ENCODE measurements at regions not wholly inside any gene's neighbourhood (a gene's known extent, or its start where the extent isn't known, plus 50 kb on each side); places are given as distances from the start of the nearest gene placed in this dataset.

GRCh38 chr1:191668525-191668924 is 489.7 kb upstream of the RGS18 start:
- Histone ChIP-seq H3K27ac (ENCODE audit: low read length) (no peak overlapping the region), H3K9ac (ENCODE audit: low read length in 2 of 2) (no peak overlapping the region), H3K36me3 (ENCODE audit: control insufficient read depth in 2 of 2, insufficient read depth in 2 of 2, low read length in 2 of 2) (no peaks in the 10 kb centered on the region), H3K27me3 (ENCODE audit: control insufficient read depth in 1 of 2, insufficient read depth in 2 of 2, low read length in 2 of 2) (no peaks in the 10 kb centered on the region), H3K4me1 (ENCODE audit: control insufficient read depth, insufficient read depth, low read length) (no peaks in the 10 kb centered on the region), H3K9me3 (ENCODE audit: control insufficient read depth in 2 of 2, low read length in 2 of 2) (no peaks in the 10 kb centered on the region), H3K4me3 (ENCODE audit: low read length in 2 of 2) (no peak overlapping the region)

- Histone ChIP-seq H3K4me3 (ENCODE audit: low read length in 2 of 2) (no peak overlapping the region), H3K4me1 (ENCODE audit: control insufficient read depth, insufficient read depth, low read length) (no peaks in the 10 kb centered on the region), H3K27ac (ENCODE audit: low read length) (no peak overlapping the region), H3K9me3 (ENCODE audit: control insufficient read depth in 2 of 2, low read length in 2 of 2) (no peaks in the 10 kb centered on the region), H3K36me3 (ENCODE audit: control insufficient read depth in 2 of 2, insufficient read depth in 2 of 2, low read length in 2 of 2) (no peaks in the 10 kb centered on the region), H3K9ac (ENCODE audit: low read length in 2 of 2) (no peak overlapping the region), H3K27me3 (ENCODE audit: control insufficient read depth in 1 of 2, insufficient read depth in 2 of 2, low read length in 2 of 2) (no peaks in the 10 kb centered on the region)
Measured at GRCh38 chr1:191669629-191670028, 488.6 kb upstream of the RGS18 start.

GRCh38 chr1:191671236-191671635 is 487.0 kb upstream of the RGS18 start:
- no peaks in the 10 kb centered on the region for H3K4me1 ChIP-seq (ENCODE audit: control insufficient read depth, insufficient read depth, low read length)
- no peak overlapping the region for H3K4me3 ChIP-seq (ENCODE audit: low read length in 2 of 2)
- H3K9me3 ChIP-seq (ENCODE audit: control insufficient read depth in 2 of 2, low read length in 2 of 2): no peaks in the 10 kb centered on the region
- H3K27me3 ChIP-seq (ENCODE audit: control insufficient read depth in 1 of 2, insufficient read depth in 2 of 2, low read length in 2 of 2): no peaks in the 10 kb centered on the region
- no peak overlapping the region for H3K27ac ChIP-seq (ENCODE audit: low read length)
- no peak overlapping the region for H3K9ac ChIP-seq (ENCODE audit: low read length in 2 of 2)
- no peaks in the 10 kb centered on the region for H3K36me3 ChIP-seq (ENCODE audit: control insufficient read depth in 2 of 2, insufficient read depth in 2 of 2, low read length in 2 of 2)

- H3K27ac ChIP-seq (ENCODE audit: low read length): no peak overlapping the region
- H3K27me3 ChIP-seq (ENCODE audit: control insufficient read depth in 1 of 2, insufficient read depth in 2 of 2, low read length in 2 of 2): no peaks in the 10 kb centered on the region
- no peaks in the 10 kb centered on the region for H3K36me3 ChIP-seq (ENCODE audit: control insufficient read depth in 2 of 2, insufficient read depth in 2 of 2, low read length in 2 of 2)
- no peaks in the 10 kb centered on the region for H3K9me3 ChIP-seq (ENCODE audit: control insufficient read depth in 2 of 2, low read length in 2 of 2)
- no peaks in the 10 kb centered on the region for H3K4me1 ChIP-seq (ENCODE audit: control insufficient read depth, insufficient read depth, low read length)
- no peak overlapping the region for H3K4me3 ChIP-seq (ENCODE audit: low read length in 2 of 2)
- H3K9ac ChIP-seq (ENCODE audit: low read length in 2 of 2): no peak overlapping the region
Measured at GRCh38 chr1:191674626-191675179, 483.6 kb upstream of the RGS18 start.

- Histone ChIP-seq H3K27ac (ENCODE audit: low read length) (no peak overlapping the region), H3K4me1 (ENCODE audit: control insufficient read depth, insufficient read depth, low read length) (no peaks in the 10 kb centered on the region), H3K9me3 (ENCODE audit: control insufficient read depth in 2 of 2, low read length in 2 of 2) (no peaks in the 10 kb centered on the region), H3K36me3 (ENCODE audit: control insufficient read depth in 2 of 2, insufficient read depth in 2 of 2, low read length in 2 of 2) (no peaks in the 10 kb centered on the region), H3K4me3 (ENCODE audit: low read length in 2 of 2) (no peak overlapping the region), H3K27me3 (ENCODE audit: control insufficient read depth in 1 of 2, insufficient read depth in 2 of 2, low read length in 2 of 2) (no peaks in the 10 kb centered on the region), H3K9ac (ENCODE audit: low read length in 2 of 2) (no peak overlapping the region)
Measured at GRCh38 chr1:191675856-191676783, 482.1 kb upstream of the RGS18 start.

- no peaks in the 10 kb centered on the region for H3K36me3 ChIP-seq (ENCODE audit: control insufficient read depth in 2 of 2, insufficient read depth in 2 of 2, low read length in 2 of 2)
- H3K9ac ChIP-seq (ENCODE audit: low read length in 2 of 2): no peak overlapping the region
- H3K27ac ChIP-seq (ENCODE audit: low read length): no peak overlapping the region
- no peaks in the 10 kb centered on the region for H3K27me3 ChIP-seq (ENCODE audit: control insufficient read depth in 1 of 2, insufficient read depth in 2 of 2, low read length in 2 of 2)
- no peaks in the 10 kb centered on the region for H3K9me3 ChIP-seq (ENCODE audit: control insufficient read depth in 2 of 2, low read length in 2 of 2)
- H3K4me1 ChIP-seq (ENCODE audit: control insufficient read depth, insufficient read depth, low read length): no peaks in the 10 kb centered on the region
- no peak overlapping the region for H3K4me3 ChIP-seq (ENCODE audit: low read length in 2 of 2)
Measured at GRCh38 chr1:191685669-191686068, 472.6 kb upstream of the RGS18 start.

GRCh38 chr1:191687721-191688120 is 470.5 kb upstream of the RGS18 start:
- Histone ChIP-seq H3K9ac (ENCODE audit: low read length in 2 of 2) (no peak overlapping the region), H3K4me1 (ENCODE audit: control insufficient read depth, insufficient read depth, low read length) (no peaks in the 10 kb centered on the region), H3K27ac (ENCODE audit: low read length) (no peak overlapping the region), H3K4me3 (ENCODE audit: low read length in 2 of 2) (no peak overlapping the region), H3K27me3 (ENCODE audit: control insufficient read depth in 1 of 2, insufficient read depth in 2 of 2, low read length in 2 of 2) (no peaks in the 10 kb centered on the region), H3K9me3 (ENCODE audit: control insufficient read depth in 2 of 2, low read length in 2 of 2) (no peaks in the 10 kb centered on the region), H3K36me3 (ENCODE audit: control insufficient read depth in 2 of 2, insufficient read depth in 2 of 2, low read length in 2 of 2) (no peaks in the 10 kb centered on the region)

GRCh38 chr1:191690931-191691330 is 467.3 kb upstream of the RGS18 start:
- H3K27me3 ChIP-seq (ENCODE audit: control insufficient read depth in 1 of 2, insufficient read depth in 2 of 2, low read length in 2 of 2): no peaks in the 10 kb centered on the region
- no peak overlapping the region for H3K4me3 ChIP-seq (ENCODE audit: low read length in 2 of 2)
- H3K36me3 ChIP-seq (ENCODE audit: control insufficient read depth in 2 of 2, insufficient read depth in 2 of 2, low read length in 2 of 2): no peaks in the 10 kb centered on the region
- no peak overlapping the region for H3K27ac ChIP-seq (ENCODE audit: low read length)
- H3K4me1 ChIP-seq (ENCODE audit: control insufficient read depth, insufficient read depth, low read length): no peaks in the 10 kb centered on the region
- H3K9ac ChIP-seq (ENCODE audit: low read length in 2 of 2): no peak overlapping the region
- H3K9me3 ChIP-seq (ENCODE audit: control insufficient read depth in 2 of 2, low read length in 2 of 2): no peaks in the 10 kb centered on the region

- Histone ChIP-seq H3K4me1 (ENCODE audit: control insufficient read depth, insufficient read depth, low read length) (no peaks in the 10 kb centered on the region), H3K27ac (ENCODE audit: low read length) (no peak overlapping the region), H3K9ac (ENCODE audit: low read length in 2 of 2) (no peak overlapping the region), H3K36me3 (ENCODE audit: control insufficient read depth in 2 of 2, insufficient read depth in 2 of 2, low read length in 2 of 2) (no peaks in the 10 kb centered on the region), H3K4me3 (ENCODE audit: low read length in 2 of 2) (no peak overlapping the region), H3K9me3 (ENCODE audit: control insufficient read depth in 2 of 2, low read length in 2 of 2) (no peaks in the 10 kb centered on the region), H3K27me3 (ENCODE audit: control insufficient read depth in 1 of 2, insufficient read depth in 2 of 2, low read length in 2 of 2) (no peaks in the 10 kb centered on the region)
Measured at GRCh38 chr1:191693797-191694196, 464.5 kb upstream of the RGS18 start.

GRCh38 chr1:191695865-191696264 is 462.4 kb upstream of the RGS18 start:
- no peaks in the 10 kb centered on the region for H3K27me3 ChIP-seq (ENCODE audit: control insufficient read depth in 1 of 2, insufficient read depth in 2 of 2, low read length in 2 of 2)
- H3K27ac ChIP-seq (ENCODE audit: low read length): no peak overlapping the region
- H3K4me3 ChIP-seq (ENCODE audit: low read length in 2 of 2): no peak overlapping the region
- no peaks in the 10 kb centered on the region for H3K9me3 ChIP-seq (ENCODE audit: control insufficient read depth in 2 of 2, low read length in 2 of 2)
- no peaks in the 10 kb centered on the region for H3K36me3 ChIP-seq (ENCODE audit: control insufficient read depth in 2 of 2, insufficient read depth in 2 of 2, low read length in 2 of 2)
- no peak overlapping the region for H3K9ac ChIP-seq (ENCODE audit: low read length in 2 of 2)
- no peaks in the 10 kb centered on the region for H3K4me1 ChIP-seq (ENCODE audit: control insufficient read depth, insufficient read depth, low read length)

GRCh38 chr1:191696354-191696753 is 461.9 kb upstream of the RGS18 start:
- Histone ChIP-seq H3K4me3 (ENCODE audit: low read length in 2 of 2) (no peak overlapping the region), H3K4me1 (ENCODE audit: control insufficient read depth, insufficient read depth, low read length) (no peaks in the 10 kb centered on the region), H3K36me3 (ENCODE audit: control insufficient read depth in 2 of 2, insufficient read depth in 2 of 2, low read length in 2 of 2) (no peaks in the 10 kb centered on the region), H3K27ac (ENCODE audit: low read length) (no peak overlapping the region), H3K27me3 (ENCODE audit: control insufficient read depth in 1 of 2, insufficient read depth in 2 of 2, low read length in 2 of 2) (no peaks in the 10 kb centered on the region), H3K9ac (ENCODE audit: low read length in 2 of 2) (no peak overlapping the region), H3K9me3 (ENCODE audit: control insufficient read depth in 2 of 2, low read length in 2 of 2) (no peaks in the 10 kb centered on the region)

Measured in stomach smooth muscle (tissue), 2 donors.